Adrenal gland (tissue), 5 donors: ENCODE measurements at regions not wholly inside any gene's neighbourhood (a gene's known extent, or its start where the extent isn't known, plus 50 kb on each side); places are given as distances from the start of the nearest gene placed in this dataset.

Experiments
- CTCF ChIP-seq, 6 experiments: fragments of 450-650 bp in 4 of 6; fragments of 200-600 bp in 2 of 6; sonication (generic) in 1 of 6; IDR thresholded peaks; 1 replicate in 5 of 6; 2 replicates in 1 of 6; pipeline versions ENCODE4 v1.5.1 to v1.8.0; 2016 to 2021; ENCODE audit warnings: antibody characterized with exemption in 6 of 6, mild to moderate bottlenecking in 2 of 6, moderate library complexity in 1 of 6
- POLR2A ChIP-seq, 2 donors: fragments of 450-650 bp; IDR thresholded peaks; one replicate each; pipeline ENCODE4 v1.6.1; 2017; ENCODE audit warnings: antibody characterized with exemption in 2 of 2, mild to moderate bottlenecking in 2 of 2, moderate library complexity in 1 of 2
- donor health status: DM: no; HTN: no; CAD: no.

- no peak for TF ChIP-seq CTCF (IDR thresholded peaks at IDR 0.05)
- no peak for TF ChIP-seq POLR2A (IDR thresholded peaks at IDR 0.05)
These were observed 98.7 kb upstream of the SLC28A3 start for GRCh38 chr9:84439250-84439649.
